ENCODE measurements at regions not wholly inside any gene's neighbourhood (a gene's known extent, or its start where the extent isn't known, plus 50 kb on each side); places are given as distances from the start of the nearest gene placed in this dataset.

DNA sequence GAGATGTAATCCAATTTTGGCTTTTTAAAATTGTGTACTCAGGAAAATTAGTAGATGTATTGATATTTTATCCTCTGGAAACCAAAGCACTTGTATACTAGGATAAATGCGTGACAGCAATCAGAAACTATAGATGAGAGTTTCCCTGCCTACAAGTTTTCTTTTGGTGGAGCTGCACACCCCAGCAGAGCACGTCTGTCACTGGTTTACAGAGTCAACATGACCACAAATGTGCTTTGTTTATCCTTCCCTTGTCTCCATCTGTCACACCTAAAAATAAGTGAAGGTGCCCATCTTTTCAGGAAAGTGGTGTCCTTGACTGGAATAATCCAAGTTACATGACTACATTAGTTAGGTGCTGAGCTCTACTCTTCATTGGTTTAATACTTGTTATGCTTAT is 210.4 kb upstream of the DSEL start:
- no peak overlapping the region for H3K4me3 Mint-ChIP-seq (ENCODE audit: low read depth)
- no peaks in the 10 kb centered on the region for H3K27me3 Mint-ChIP-seq (ENCODE audit: low read depth)
- H3K9me3 Mint-ChIP-seq: peaks cover 3% of the 10 kb centered on the region
- H3K4me1 Mint-ChIP-seq (ENCODE audit: low read depth): no peaks in the 10 kb centered on the region
- no peak overlapping the region for H3K27ac Mint-ChIP-seq
- no peak for DNase-seq (ENCODE audit: low spot score)
- intact Hi-C loops (cut with micrococcal nuclease): no loop called here
- no peaks in the 10 kb centered on the region for H3K36me3 Mint-ChIP-seq (ENCODE audit: low read depth)

DNA sequence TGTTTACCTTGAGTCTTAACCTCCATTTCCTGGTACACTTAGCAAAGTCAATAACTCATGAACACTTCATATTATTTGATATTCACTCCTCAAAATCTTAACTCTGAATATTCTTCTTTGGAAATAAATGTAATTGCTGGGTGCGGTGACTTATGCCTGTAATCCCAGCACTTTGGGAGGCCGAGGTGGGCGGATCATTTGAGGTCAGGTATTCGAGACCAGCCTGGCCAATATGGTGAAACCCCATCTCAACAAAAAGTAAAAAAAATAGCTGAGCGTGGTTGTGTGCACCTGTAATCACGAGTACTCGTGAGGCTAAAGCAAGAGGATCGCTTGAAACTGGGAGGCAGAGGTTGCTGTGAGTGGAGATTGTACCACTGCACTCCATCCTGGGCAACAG is 201.3 kb upstream of the DSEL start:
- DNase-seq (ENCODE audit: low spot score): no peak
- Mint-ChIP-seq H3K27ac (no peak overlapping the region), H3K4me3 (ENCODE audit: low read depth) (no peak overlapping the region), H3K36me3 (ENCODE audit: low read depth) (no peaks in the 10 kb centered on the region), H3K27me3 (ENCODE audit: low read depth) (no peaks in the 10 kb centered on the region), H3K9me3 (no peaks in the 10 kb centered on the region), H3K4me1 (ENCODE audit: low read depth) (no peaks in the 10 kb centered on the region)
- intact Hi-C loops (cut with micrococcal nuclease): no loop called here

DNA sequence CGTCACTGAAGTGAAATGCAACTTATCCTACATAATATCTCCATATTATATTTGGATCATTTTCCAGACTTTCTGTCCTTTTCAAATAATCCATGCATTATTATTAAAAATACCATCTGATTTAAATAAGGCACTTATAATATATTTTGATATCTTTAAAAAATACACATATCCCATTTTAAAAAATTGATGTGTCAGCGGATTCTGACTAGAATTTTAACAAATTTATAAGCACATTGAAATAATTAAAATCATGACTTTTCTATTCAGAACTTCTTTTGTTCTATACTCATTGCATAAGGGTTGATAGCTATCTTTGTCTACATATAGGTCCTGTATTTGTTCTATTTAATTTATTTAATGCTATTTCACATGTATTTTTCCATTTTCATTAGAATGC is 199.0 kb upstream of the DSEL start:
- Mint-ChIP-seq H3K27ac (no peak overlapping the region), H3K4me3 (ENCODE audit: low read depth) (no peak overlapping the region), H3K9me3 (no peaks in the 10 kb centered on the region), H3K36me3 (ENCODE audit: low read depth) (no peaks in the 10 kb centered on the region), H3K27me3 (ENCODE audit: low read depth) (no peaks in the 10 kb centered on the region), H3K4me1 (ENCODE audit: low read depth) (no peaks in the 10 kb centered on the region)
- intact Hi-C loops (cut with micrococcal nuclease): no loop called here
- DNase-seq (ENCODE audit: low spot score): no peak

DNA sequence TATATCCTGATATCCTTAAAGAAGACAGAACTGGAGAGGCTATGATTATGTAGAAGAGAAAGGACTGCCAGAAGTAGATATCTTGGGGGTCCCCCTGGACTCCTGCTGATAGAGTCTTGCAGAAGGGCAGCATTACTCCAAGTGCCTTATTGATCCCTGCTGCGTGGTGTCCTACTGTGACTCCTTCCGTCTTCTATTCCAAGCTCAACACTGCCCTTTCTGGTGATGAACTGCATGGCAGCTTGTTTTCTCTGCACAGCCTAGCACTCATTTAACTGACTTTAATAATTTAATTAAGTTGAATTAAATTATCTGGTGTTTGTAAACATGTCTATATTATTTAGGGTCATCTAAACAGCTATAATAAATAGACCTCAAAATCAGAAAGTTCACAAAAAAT is 194.1 kb upstream of the DSEL start:
- no peak overlapping the region for H3K4me3 Mint-ChIP-seq (ENCODE audit: low read depth)
- H3K27ac Mint-ChIP-seq: no peak overlapping the region
- no peaks in the 10 kb centered on the region for H3K9me3 Mint-ChIP-seq
- no peak for DNase-seq (ENCODE audit: low spot score)
- H3K4me1 Mint-ChIP-seq (ENCODE audit: low read depth): no peaks in the 10 kb centered on the region
- intact Hi-C loops (cut with micrococcal nuclease): no loop called here
- no peaks in the 10 kb centered on the region for H3K36me3 Mint-ChIP-seq (ENCODE audit: low read depth)
- H3K27me3 Mint-ChIP-seq (ENCODE audit: low read depth): no peaks in the 10 kb centered on the region

DNA sequence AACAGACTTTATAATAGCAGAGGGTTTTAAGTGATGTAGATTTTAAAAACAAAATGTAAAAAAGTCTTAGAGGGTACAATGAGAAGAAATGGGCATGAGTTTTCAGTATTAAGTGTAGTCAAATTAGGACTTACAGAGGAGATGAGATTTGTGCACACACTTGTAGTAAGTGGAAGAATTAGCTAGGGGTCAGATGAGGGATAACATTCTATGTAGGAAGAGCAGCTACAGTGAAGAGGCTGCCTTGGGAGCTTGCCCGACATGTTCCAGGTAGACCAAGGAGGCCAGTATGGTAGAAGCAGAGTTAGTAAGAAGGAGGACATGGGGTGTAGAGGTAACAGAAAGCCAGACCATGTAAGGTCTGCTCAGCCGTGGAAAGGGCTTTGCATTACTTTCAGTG is 189.2 kb upstream of the DSEL start:
- no peaks in the 10 kb centered on the region for H3K4me1 Mint-ChIP-seq (ENCODE audit: low read depth)
- H3K36me3 Mint-ChIP-seq (ENCODE audit: low read depth): no peaks in the 10 kb centered on the region
- no peaks in the 10 kb centered on the region for H3K9me3 Mint-ChIP-seq
- DNase-seq (ENCODE audit: low spot score): no peak
- no peaks in the 10 kb centered on the region for H3K27me3 Mint-ChIP-seq (ENCODE audit: low read depth)
- intact Hi-C loops (cut with micrococcal nuclease): no loop called here
- H3K27ac Mint-ChIP-seq: no peak overlapping the region
- H3K4me3 Mint-ChIP-seq (ENCODE audit: low read depth): no peak overlapping the region

DNA sequence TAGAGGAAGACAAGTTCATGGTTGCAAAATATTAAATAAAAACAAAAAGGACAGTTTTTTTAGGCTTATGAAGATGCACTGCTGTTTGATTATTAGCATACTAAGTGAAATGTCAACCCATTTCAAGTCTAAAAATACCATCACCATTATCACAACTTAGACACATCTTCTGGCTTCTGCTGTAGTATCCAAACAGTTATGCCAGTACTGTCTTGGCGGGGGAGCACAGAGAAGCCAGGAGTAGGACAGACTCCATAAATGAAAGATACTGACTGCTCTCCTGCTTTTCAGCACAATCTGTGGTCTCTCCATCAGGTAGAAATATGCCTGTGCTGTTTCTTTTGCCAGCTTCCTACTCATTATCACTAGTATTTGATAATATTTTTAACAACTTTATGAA is 179.2 kb upstream of the DSEL start:
- no peaks in the 10 kb centered on the region for H3K27me3 Mint-ChIP-seq (ENCODE audit: low read depth)
- no peak for DNase-seq (ENCODE audit: low spot score)
- no peak overlapping the region for H3K4me3 Mint-ChIP-seq (ENCODE audit: low read depth)
- H3K4me1 Mint-ChIP-seq (ENCODE audit: low read depth): no peaks in the 10 kb centered on the region
- H3K27ac Mint-ChIP-seq: no peak overlapping the region
- no peaks in the 10 kb centered on the region for H3K36me3 Mint-ChIP-seq (ENCODE audit: low read depth)
- H3K9me3 Mint-ChIP-seq: no peaks in the 10 kb centered on the region
- intact Hi-C loops (cut with micrococcal nuclease): no loop called here

DNA sequence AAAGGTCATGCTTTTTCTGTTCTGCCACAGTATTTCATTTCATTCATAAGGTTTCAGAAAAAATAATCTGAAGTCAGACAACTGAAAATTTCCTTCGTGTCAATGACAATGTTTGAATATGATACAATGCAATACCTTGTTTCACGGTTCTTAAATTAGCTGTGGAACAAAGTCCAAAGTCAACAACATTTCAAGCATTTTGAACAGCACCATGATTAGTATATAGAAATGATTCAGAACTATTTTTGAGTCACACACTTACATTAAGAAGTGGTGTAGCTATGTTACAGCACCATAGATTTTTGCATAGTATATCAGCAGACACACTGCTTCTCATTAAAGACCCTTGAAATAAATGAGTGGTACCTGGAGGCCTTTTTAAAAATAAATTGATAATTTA is 178.3 kb upstream of the DSEL start:
- Mint-ChIP-seq H3K4me1 (ENCODE audit: low read depth) (no peaks in the 10 kb centered on the region), H3K9me3 (no peaks in the 10 kb centered on the region), H3K27me3 (ENCODE audit: low read depth) (no peaks in the 10 kb centered on the region), H3K27ac (no peak overlapping the region), H3K36me3 (ENCODE audit: low read depth) (no peaks in the 10 kb centered on the region), H3K4me3 (ENCODE audit: low read depth) (no peak overlapping the region)
- intact Hi-C loops (cut with micrococcal nuclease): no loop called here
- no peak for DNase-seq (ENCODE audit: low spot score)

DNA sequence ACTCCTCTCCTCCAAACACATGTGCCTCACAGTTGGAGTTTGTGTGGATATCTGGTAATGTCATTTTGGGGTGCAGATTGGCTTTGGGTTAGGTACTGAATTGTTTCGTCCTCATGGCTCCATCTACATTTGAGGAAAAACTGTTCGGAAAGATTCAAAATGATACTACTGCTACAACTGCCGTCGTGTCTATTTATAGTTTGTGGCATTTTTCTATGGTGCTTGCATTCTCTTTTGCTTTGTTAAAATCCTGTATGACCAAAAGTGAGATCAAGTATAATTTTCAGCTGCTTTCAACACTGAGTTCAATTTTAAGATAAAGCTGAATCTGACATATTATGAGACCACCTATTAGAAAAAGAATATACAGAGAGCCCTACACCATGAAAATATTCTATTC is 176.3 kb upstream of the DSEL start:
- Mint-ChIP-seq H3K36me3 (ENCODE audit: low read depth) (no peaks in the 10 kb centered on the region), H3K9me3 (no peaks in the 10 kb centered on the region), H3K27me3 (ENCODE audit: low read depth) (no peaks in the 10 kb centered on the region), H3K27ac (no peak overlapping the region), H3K4me1 (ENCODE audit: low read depth) (no peaks in the 10 kb centered on the region), H3K4me3 (ENCODE audit: low read depth) (no peak overlapping the region)
- no peak for DNase-seq (ENCODE audit: low spot score)
- intact Hi-C loops (cut with micrococcal nuclease): no loop called here

DNA sequence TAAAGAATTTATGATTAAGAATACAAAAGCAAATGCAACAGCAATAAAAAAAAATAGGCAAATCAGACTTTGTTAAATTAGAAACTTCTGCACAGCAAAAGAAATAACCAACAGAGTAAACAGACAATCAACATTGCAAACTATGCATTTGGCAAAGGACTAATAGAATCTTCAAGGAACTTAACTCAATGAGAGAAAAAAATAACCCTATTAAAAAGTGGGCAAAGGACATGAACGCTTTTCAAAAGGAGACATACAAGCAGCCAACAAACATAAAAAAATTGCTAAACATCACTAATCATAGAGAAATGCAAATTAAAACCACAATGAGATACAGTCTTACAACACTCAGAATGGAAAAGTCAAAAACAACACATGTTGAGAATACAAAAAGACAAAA is 166.0 kb upstream of the DSEL start:
- Mint-ChIP-seq H3K27ac (no peak overlapping the region), H3K27me3 (ENCODE audit: low read depth) (no peaks in the 10 kb centered on the region), H3K36me3 (ENCODE audit: low read depth) (no peaks in the 10 kb centered on the region), H3K4me1 (ENCODE audit: low read depth) (no peaks in the 10 kb centered on the region), H3K4me3 (ENCODE audit: low read depth) (no peak overlapping the region), H3K9me3 (no peaks in the 10 kb centered on the region)
- intact Hi-C loops (cut with micrococcal nuclease): no loop called here
- no peak for DNase-seq (ENCODE audit: low spot score)

DNA sequence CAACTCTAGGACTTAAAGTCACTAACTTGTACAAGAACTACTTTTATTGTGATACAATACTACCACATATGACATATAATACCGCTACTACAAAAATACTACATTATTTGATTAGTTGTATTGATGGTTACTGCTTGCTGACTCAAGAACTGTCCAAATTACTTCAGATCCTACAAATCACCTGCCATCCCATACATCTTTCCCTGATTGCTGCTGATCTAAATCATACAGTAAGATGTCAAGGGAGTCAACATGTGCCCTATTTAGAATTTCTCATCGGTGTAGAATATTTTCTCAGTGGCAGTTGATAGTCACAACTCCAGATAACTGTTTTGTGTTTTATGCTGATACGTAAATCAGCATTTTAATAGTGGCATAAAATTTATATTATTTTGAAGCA is 161.0 kb upstream of the DSEL start:
- Mint-ChIP-seq H3K9me3 (no peaks in the 10 kb centered on the region), H3K4me1 (ENCODE audit: low read depth) (no peaks in the 10 kb centered on the region), H3K27ac (no peak overlapping the region), H3K27me3 (ENCODE audit: low read depth) (no peaks in the 10 kb centered on the region), H3K36me3 (ENCODE audit: low read depth) (no peaks in the 10 kb centered on the region), H3K4me3 (ENCODE audit: low read depth) (no peak overlapping the region)
- intact Hi-C loops (cut with micrococcal nuclease): no loop called here
- no peak for DNase-seq (ENCODE audit: low spot score)

DNA sequence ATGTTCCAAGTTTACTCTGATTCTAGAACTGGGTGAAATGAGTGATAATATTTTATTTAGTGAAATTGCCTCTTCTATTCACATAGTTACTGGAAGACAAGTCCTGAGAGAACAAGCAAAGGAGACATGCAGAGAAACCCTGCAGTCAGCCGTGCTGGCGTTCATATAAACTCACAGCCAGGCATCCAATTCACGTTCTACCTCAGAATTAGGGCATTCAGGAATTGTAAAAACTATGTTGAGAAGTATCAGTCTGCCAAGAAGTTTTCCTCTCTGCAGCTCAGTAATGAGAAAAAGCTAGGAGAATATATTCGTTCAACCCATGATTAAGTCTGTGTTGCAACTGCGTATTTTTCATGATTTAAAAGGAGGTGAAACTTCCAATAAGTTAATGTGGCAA is 156.2 kb upstream of the DSEL start:
- H3K27ac Mint-ChIP-seq: no peak overlapping the region
- H3K9me3 Mint-ChIP-seq: no peaks in the 10 kb centered on the region
- H3K27me3 Mint-ChIP-seq (ENCODE audit: low read depth): no peaks in the 10 kb centered on the region
- H3K4me3 Mint-ChIP-seq (ENCODE audit: low read depth): no peak overlapping the region
- no peak for DNase-seq (ENCODE audit: low spot score)
- H3K36me3 Mint-ChIP-seq (ENCODE audit: low read depth): no peaks in the 10 kb centered on the region
- intact Hi-C loops (cut with micrococcal nuclease): no loop called here
- no peaks in the 10 kb centered on the region for H3K4me1 Mint-ChIP-seq (ENCODE audit: low read depth)

DNA sequence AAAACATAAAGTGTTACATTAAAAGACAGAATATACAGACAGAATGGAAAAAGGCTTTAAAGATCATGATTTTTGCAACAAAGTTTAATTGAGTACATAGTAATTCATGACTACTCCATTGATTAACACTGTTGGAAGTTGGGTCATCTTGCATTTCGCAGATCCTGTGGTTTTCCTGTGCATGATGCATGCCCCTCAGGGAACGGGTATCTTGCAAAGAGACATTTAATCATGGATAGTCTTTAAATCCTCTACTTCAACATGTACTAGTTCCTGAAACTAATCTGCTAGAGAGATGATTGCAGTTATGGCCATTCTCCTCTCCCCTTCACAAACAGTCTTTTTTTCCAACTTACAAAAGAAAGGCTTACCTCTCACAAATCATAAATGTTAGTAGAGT is 155.6 kb upstream of the DSEL start:
- H3K4me1 Mint-ChIP-seq (ENCODE audit: low read depth): no peaks in the 10 kb centered on the region
- H3K36me3 Mint-ChIP-seq (ENCODE audit: low read depth): no peaks in the 10 kb centered on the region
- DNase-seq (ENCODE audit: low spot score): no peak
- no peaks in the 10 kb centered on the region for H3K27me3 Mint-ChIP-seq (ENCODE audit: low read depth)
- intact Hi-C loops (cut with micrococcal nuclease): no loop called here
- H3K4me3 Mint-ChIP-seq (ENCODE audit: low read depth): no peak overlapping the region
- no peak overlapping the region for H3K27ac Mint-ChIP-seq
- no peaks in the 10 kb centered on the region for H3K9me3 Mint-ChIP-seq

DNA sequence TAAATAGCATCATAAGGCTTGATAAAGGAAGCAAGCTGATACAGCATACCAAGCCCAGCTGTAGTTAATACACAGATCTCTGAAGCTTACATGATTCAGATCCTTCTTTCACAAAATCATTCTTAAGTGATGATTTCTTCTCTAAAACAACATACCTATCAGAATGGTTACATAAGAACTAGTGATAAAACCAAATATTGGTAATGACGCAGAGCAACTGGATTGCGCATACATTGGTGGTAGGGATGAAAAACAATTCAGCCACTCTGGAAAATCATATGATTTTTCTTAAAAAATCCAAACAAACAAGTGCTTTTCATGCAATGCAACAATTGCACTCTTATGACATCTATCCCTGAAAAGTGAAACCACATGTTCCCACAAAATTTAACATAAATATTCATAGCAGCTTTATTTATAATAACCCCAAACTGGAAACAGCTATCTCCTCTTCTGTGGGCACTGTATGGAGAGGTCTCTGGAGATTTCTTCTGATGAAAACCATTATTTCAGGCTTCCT is 153.6 kb upstream of the DSEL start:
- Mint-ChIP-seq H3K9me3 (no peaks in the 10 kb centered on the region), H3K36me3 (ENCODE audit: low read depth) (no peaks in the 10 kb centered on the region)

DNA sequence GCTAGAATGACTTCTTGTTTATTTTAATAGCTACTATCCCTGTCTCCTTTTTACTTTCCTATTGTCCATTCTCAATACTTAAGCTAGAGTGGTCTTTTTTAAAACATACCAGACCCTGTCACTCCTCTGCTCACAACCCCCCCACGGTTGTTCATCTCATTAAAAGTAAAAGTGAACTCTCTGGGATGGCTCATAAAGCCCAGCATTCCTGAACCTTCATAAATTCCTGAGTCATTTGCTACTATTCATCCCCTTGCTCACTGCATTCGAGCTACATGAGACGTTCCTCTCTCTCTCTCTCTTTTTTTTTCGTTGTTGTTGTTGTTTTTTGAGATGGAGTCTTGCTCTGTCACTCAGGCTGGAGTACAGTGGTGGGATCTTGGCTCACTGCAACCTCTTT is 148.7 kb upstream of the DSEL start:
- H3K27me3 Mint-ChIP-seq (ENCODE audit: low read depth): no peaks in the 10 kb centered on the region
- H3K4me1 Mint-ChIP-seq (ENCODE audit: low read depth): no peaks in the 10 kb centered on the region
- intact Hi-C loops (cut with micrococcal nuclease): no loop called here
- H3K9me3 Mint-ChIP-seq: no peaks in the 10 kb centered on the region
- no peak overlapping the region for H3K4me3 Mint-ChIP-seq (ENCODE audit: low read depth)
- DNase-seq (ENCODE audit: low spot score): no peak
- H3K36me3 Mint-ChIP-seq (ENCODE audit: low read depth): no peaks in the 10 kb centered on the region
- H3K27ac Mint-ChIP-seq: no peak overlapping the region

More for the DNA sequence above, 153.6 kb upstream of the DSEL start:
- Mint-ChIP-seq H3K4me1 (ENCODE audit: low read depth) (no peaks in the 10 kb centered on the region), H3K27me3 (ENCODE audit: low read depth) (no peaks in the 10 kb centered on the region), H3K27ac (no peak overlapping the region), H3K4me3 (ENCODE audit: low read depth) (no peak overlapping the region)
- DNase-seq (ENCODE audit: low spot score): no peak
- intact Hi-C loops (cut with micrococcal nuclease): no loop called here

Measured in activated T-helper 2 cell treated with anti-CD3 and anti-CD28 coated beads, Interferon-gamma antibody, Interleukin-2, Interleukin-4, amounts not matched to agents 10 μg/mL and 5 μg/mL and 100 μg/mL, durations not matched to agents 14 hours and 24 hours and 36 hours (primary cell).